WTC11 (cell line): ENCODE measurements at regions not wholly inside any gene's neighbourhood (a gene's known extent, or its start where the extent isn't known, plus 50 kb on each side); places are given as distances from the start of the nearest gene placed in this dataset.

Experiments
- ATAC-seq: fragments of 200-7000 bp; cut with Tn5 transposase; 2 replicates; pipeline ENCODE4 v1.10.0; 2021; ENCODE audit warnings: mild to moderate bottlenecking, moderate library complexity
- CTCF ChIA-PET: fragments of 300-600 bp; sonication (Branson Sonifier 250); formaldehyde crosslinking; loops from one replicate; lab custom pipeline; 2021; ENCODE audit warnings: antibody characterized with exemption; lab: Charles Lee
- POLR2A ChIA-PET: fragments of 350-600 bp; sonication (Branson Sonifier 250); formaldehyde crosslinking; loops from one replicate; lab custom pipeline; 2021; ENCODE audit warnings: antibody characterized with exemption; lab: Charles Lee
- DNase-seq: peaks from one replicate; pipeline ENCODE4 v3.0.0; 2021; ENCODE audit warnings: low spot score
- H3K27ac Mint-ChIP-seq: 2 replicates; pipeline ENCODE4 v1.8.0; 2021; ENCODE audit warnings: mixed read lengths
- H3K27me3 Mint-ChIP-seq: 2 replicates; pipeline ENCODE4 v1.8.0; 2021; ENCODE audit warnings: low read depth, mild to moderate bottlenecking, moderate library complexity, mixed read lengths
- H3K36me3 Mint-ChIP-seq: 2 replicates; pipeline ENCODE4 v1.8.0; 2021; ENCODE audit warnings: mixed read lengths
- H3K4me1 Mint-ChIP-seq: 2 replicates; pipeline ENCODE4 v1.8.0; 2022; ENCODE audit warnings: mixed read lengths
- H3K4me3 Mint-ChIP-seq: 2 replicates; pipeline ENCODE4 v1.8.0; 2021; ENCODE audit warnings: mild to moderate bottlenecking, moderate library complexity, mixed read lengths
- H3K9me3 Mint-ChIP-seq: 2 replicates; pipeline ENCODE4 v1.8.0; 2021; ENCODE audit warnings: mixed read lengths
- ELF4 ChIP-seq: sonication (generic); formaldehyde crosslinking; IDR thresholded peaks from 2 replicates; pipeline ENCODE4 v1.8.1; 2022; ENCODE audit warnings: low read depth, mild to moderate bottlenecking, moderate library complexity, missing genetic modification reagents
- EMX1 ChIP-seq: fragments of 250-450 bp; sonication (Bioruptor Pico); IDR thresholded peaks from 2 replicates; pipeline ENCODE4 v1.8.0; 2021; ENCODE audit warnings: mild to moderate bottlenecking
- FOXP1 ChIP-seq: sonication (generic); formaldehyde crosslinking; IDR thresholded peaks from 2 replicates; pipeline ENCODE4 v1.8.0; 2022; ENCODE audit warnings: missing genetic modification reagents, mild to moderate bottlenecking, moderate library complexity, borderline replicate concordance
- HMGA2 ChIP-seq: fragments of 250-450 bp; sonication (Bioruptor Pico); IDR thresholded peaks from 2 replicates; pipeline ENCODE4 v1.4.0; 2021; ENCODE audit warnings: mild to moderate bottlenecking, moderate library complexity
- IRF2 ChIP-seq: sonication (generic); formaldehyde crosslinking; IDR thresholded peaks from 2 replicates; pipeline ENCODE4 v1.8.0; 2022; ENCODE audit warnings: low read depth, missing genetic modification reagents, borderline replicate concordance
- JUN ChIP-seq: sonication (generic); formaldehyde crosslinking; IDR thresholded peaks from 2 replicates; pipeline ENCODE4 v1.8.0; 2023; ENCODE audit warnings: mild to moderate bottlenecking, missing genetic modification reagents
- MXD4 ChIP-seq: fragments of 250-450 bp; sonication (Bioruptor Pico); IDR thresholded peaks from 2 replicates; pipeline ENCODE4 v1.8.0; 2021; ENCODE audit warnings: mild to moderate bottlenecking, moderate library complexity, borderline replicate concordance
- NFATC4 ChIP-seq: fragments of 250-450 bp; sonication (Bioruptor Pico); IDR thresholded peaks from 2 replicates; pipeline ENCODE4 v1.9.0; 2021; ENCODE audit warnings: mild to moderate bottlenecking
- PREB ChIP-seq: sonication (generic); formaldehyde crosslinking; IDR thresholded peaks from 2 replicates; pipeline ENCODE4 v1.8.1; 2022; ENCODE audit warnings: mild to moderate bottlenecking, missing genetic modification reagents, moderate library complexity, borderline replicate concordance
- RELA ChIP-seq: sonication (generic); formaldehyde crosslinking; IDR thresholded peaks from 2 replicates; pipeline ENCODE4 v1.8.1; 2022; ENCODE audit warnings: missing genetic modification reagents, mild to moderate bottlenecking, borderline replicate concordance
- TCF7 ChIP-seq: sonication (generic); formaldehyde crosslinking; IDR thresholded peaks from 2 replicates; pipeline ENCODE4 v1.8.0; 2022; ENCODE audit warnings: mild to moderate bottlenecking, low read depth, missing genetic modification reagents, moderate library complexity
- TEAD4 ChIP-seq: sonication (generic); formaldehyde crosslinking; IDR thresholded peaks from 2 replicates; pipeline ENCODE4 v1.8.0; 2022; ENCODE audit warnings: mild to moderate bottlenecking, missing genetic modification reagents
- ZNF138 ChIP-seq: sonication (generic); formaldehyde crosslinking; conservative IDR thresholded peaks from 2 replicates; pipeline ENCODE4 v1.8.1; 2022; ENCODE audit warnings: mild to moderate bottlenecking, moderate library complexity, missing genetic modification reagents
- TF ChIP-seq, protein P1 (sequence below): sonication (generic); formaldehyde crosslinking; IDR thresholded peaks from 2 replicates; pipeline ENCODE4 v1.8.1; 2022; ENCODE audit warnings: mild to moderate bottlenecking, moderate library complexity, missing genetic modification reagents
- TF ChIP-seq, protein P2 (sequence below): fragments of 250-450 bp; sonication (Bioruptor Pico); IDR thresholded peaks from 2 replicates; pipeline ENCODE4 v1.9.0; 2021; ENCODE audit warnings: mild to moderate bottlenecking
- TF ChIP-seq, protein P3 (sequence below): sonication (generic); formaldehyde crosslinking; conservative IDR thresholded peaks from 2 replicates; pipeline ENCODE4 v1.8.1; 2023; ENCODE audit warnings: mild to moderate bottlenecking, low read depth, missing genetic modification reagents, moderate library complexity

GRCh38 chr1:209304166-209304565 is 279.3 kb upstream of the CAMK1G start (continued):
- TF ChIP-seq, protein P1, sequence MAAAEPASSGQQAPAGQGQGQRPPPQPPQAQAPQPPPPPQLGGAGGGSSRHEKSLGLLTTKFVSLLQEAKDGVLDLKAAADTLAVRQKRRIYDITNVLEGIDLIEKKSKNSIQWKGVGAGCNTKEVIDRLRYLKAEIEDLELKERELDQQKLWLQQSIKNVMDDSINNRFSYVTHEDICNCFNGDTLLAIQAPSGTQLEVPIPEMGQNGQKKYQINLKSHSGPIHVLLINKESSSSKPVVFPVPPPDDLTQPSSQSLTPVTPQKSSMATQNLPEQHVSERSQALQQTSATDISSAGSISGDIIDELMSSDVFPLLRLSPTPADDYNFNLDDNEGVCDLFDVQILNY = no peak
- TF ChIP-seq JUN (CRISPR knock-in tag) = no peak
- no peak for TF ChIP-seq NFATC4 (CRISPR knock-in tag)
- no peak for TF ChIP-seq RELA (CRISPR knock-in tag)
- no peak for TF ChIP-seq MXD4 (CRISPR knock-in tag)
- TF ChIP-seq TCF7 (CRISPR knock-in tag) = no peak
- TF ChIP-seq EMX1 (CRISPR knock-in tag) = no peak
- TF ChIP-seq, protein P2, sequence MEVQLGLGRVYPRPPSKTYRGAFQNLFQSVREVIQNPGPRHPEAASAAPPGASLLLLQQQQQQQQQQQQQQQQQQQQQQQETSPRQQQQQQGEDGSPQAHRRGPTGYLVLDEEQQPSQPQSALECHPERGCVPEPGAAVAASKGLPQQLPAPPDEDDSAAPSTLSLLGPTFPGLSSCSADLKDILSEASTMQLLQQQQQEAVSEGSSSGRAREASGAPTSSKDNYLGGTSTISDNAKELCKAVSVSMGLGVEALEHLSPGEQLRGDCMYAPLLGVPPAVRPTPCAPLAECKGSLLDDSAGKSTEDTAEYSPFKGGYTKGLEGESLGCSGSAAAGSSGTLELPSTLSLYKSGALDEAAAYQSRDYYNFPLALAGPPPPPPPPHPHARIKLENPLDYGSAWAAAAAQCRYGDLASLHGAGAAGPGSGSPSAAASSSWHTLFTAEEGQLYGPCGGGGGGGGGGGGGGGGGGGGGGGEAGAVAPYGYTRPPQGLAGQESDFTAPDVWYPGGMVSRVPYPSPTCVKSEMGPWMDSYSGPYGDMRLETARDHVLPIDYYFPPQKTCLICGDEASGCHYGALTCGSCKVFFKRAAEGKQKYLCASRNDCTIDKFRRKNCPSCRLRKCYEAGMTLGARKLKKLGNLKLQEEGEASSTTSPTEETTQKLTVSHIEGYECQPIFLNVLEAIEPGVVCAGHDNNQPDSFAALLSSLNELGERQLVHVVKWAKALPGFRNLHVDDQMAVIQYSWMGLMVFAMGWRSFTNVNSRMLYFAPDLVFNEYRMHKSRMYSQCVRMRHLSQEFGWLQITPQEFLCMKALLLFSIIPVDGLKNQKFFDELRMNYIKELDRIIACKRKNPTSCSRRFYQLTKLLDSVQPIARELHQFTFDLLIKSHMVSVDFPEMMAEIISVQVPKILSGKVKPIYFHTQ (CRISPR knock-in tag) = no peak
- no peak for TF ChIP-seq IRF2
- TF ChIP-seq, all 79 proteins: peak for 0

DNA sequence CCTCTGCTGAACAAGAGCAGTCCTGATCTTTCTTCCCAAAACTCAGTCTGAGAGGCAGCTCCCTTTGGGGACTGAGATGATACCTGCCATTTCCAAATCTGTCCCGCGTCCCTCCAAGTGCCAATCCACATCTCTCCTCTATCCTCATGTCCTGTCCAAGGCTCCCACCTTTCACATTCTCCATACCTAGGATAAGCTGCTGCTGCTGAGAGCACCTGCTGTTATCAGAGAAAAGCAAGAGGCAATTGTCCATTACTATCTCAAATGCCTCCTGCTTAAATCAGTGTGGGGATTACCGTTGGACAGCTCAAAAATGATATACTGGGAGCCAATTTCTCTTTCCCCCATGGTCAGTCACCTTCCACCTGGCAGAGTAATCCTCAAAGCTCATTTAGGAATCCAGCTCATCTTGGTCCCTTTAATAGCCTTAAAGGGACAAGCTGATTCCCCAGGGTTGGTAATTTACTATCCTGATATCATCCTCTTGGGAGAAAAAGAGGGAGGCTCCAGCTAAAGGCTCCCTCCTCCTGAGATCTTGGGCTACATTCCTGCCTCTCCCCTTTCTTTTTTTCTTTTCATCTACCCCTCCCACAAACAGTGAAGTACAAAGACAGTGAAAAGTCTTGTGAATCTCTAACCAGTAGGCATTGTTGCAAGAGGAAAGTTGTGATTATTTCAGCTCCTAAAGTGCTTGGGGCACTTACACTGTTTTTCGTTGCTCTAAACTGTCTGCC is 278.1 kb upstream of the CAMK1G start:
- Mint-ChIP-seq H3K4me3 (no peak overlapping the region), H3K36me3 (no peaks in the 10 kb centered on the region), H3K27me3 (no peaks in the 10 kb centered on the region), H3K9me3 (no peaks in the 10 kb centered on the region), H3K4me1 (peaks cover 16% of the 10 kb centered on the region), H3K27ac (no peak overlapping the region)
- CTCF ChIA-PET = interaction anchor here (0.6 to 1.1 kb wide), 4 partner anchors 15 to 184 kb away, joined by 3 to 4 read pairs (median 3); no protein-coding TSS in a partner anchor
- DNase-seq = no peak
- POLR2A ChIA-PET = no interaction called here
- ATAC-seq = peak; percentile 48; the same call in 1 of the 2 replicates
- TF ChIP-seq, protein P3, sequence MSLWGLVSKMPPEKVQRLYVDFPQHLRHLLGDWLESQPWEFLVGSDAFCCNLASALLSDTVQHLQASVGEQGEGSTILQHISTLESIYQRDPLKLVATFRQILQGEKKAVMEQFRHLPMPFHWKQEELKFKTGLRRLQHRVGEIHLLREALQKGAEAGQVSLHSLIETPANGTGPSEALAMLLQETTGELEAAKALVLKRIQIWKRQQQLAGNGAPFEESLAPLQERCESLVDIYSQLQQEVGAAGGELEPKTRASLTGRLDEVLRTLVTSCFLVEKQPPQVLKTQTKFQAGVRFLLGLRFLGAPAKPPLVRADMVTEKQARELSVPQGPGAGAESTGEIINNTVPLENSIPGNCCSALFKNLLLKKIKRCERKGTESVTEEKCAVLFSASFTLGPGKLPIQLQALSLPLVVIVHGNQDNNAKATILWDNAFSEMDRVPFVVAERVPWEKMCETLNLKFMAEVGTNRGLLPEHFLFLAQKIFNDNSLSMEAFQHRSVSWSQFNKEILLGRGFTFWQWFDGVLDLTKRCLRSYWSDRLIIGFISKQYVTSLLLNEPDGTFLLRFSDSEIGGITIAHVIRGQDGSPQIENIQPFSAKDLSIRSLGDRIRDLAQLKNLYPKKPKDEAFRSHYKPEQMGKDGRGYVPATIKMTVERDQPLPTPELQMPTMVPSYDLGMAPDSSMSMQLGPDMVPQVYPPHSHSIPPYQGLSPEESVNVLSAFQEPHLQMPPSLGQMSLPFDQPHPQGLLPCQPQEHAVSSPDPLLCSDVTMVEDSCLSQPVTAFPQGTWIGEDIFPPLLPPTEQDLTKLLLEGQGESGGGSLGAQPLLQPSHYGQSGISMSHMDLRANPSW = no peak
- no peak for TF ChIP-seq TEAD4
- no peak for TF ChIP-seq JUN (CRISPR knock-in tag)
- no peak for TF ChIP-seq HMGA2
- no peak for TF ChIP-seq TCF7 (CRISPR knock-in tag)

GRCh38 chr1:209307846-209308245 is 275.7 kb upstream of the CAMK1G start:
- H3K36me3 Mint-ChIP-seq = no peaks in the 10 kb centered on the region
- ChIA-PET POLR2A (no interaction called here), CTCF (no interaction called here)

More at GRCh38 chr1:209307846-209308245, 275.7 kb upstream of the CAMK1G start:
- Mint-ChIP-seq H3K9me3 (no peaks in the 10 kb centered on the region), H3K27ac (no peak overlapping the region), H3K4me3 (no peak overlapping the region), H3K4me1 (peaks cover 13% of the 10 kb centered on the region), H3K27me3 (no peaks in the 10 kb centered on the region; the same call in 1 of the 2 replicates)
- TF ChIP-seq PREB (CRISPR knock-in tag) (no peak), ELF4 (CRISPR knock-in tag) (no peak), ZNF138 (CRISPR knock-in tag) (no peak), FOXP1 (CRISPR knock-in tag) (no peak)
- ATAC-seq (no peak), DNase-seq (no peak)
